ENCODE measurements at regions not wholly inside any gene's neighbourhood (a gene's known extent, or its start where the extent isn't known, plus 50 kb on each side); places are given as distances from the start of the nearest gene placed in this dataset.

DNA sequence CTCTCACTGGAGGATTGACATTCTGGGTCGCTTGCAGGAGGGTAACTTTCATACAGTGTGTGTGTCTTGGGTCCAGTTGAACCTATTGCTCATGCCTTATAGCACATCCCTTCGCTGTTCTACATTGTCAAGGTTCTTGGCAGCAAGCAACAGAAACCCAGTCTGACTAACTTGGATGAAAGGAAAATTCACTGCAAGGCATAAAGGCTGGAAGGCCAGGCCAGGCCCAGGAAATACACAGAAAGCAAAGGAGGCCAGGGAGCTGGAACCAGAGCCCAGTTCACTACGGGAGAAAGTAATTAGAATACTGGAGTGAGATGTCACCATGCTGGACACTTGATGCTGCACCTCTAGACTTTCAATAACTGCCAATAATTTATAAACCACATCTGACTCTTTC, 353.8 kb upstream of the GATB start:
- DNase-seq (ENCODE audit: low read depth, low spot score) = no peak

DNA sequence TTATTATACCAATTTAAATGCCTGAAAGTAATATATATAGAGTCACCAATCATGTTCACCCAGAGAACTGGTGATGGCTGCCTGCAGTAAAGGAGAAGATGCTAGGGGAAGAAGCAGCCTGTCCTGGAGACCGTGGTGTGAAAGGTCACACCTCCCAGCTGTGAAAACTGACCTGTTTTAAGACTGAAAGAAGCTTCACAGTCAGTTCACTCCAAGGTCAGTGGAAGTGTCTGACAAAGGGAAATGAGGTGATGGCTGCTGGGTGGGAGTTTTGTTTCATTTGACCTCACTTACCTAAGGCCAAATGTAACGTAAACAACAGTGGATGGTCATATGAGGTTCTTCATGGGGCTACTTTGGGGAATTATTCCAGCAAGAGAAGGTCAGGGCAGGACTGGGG, 352.1 kb upstream of the GATB start:
- no peak for DNase-seq (ENCODE audit: low read depth, low spot score)

DNA sequence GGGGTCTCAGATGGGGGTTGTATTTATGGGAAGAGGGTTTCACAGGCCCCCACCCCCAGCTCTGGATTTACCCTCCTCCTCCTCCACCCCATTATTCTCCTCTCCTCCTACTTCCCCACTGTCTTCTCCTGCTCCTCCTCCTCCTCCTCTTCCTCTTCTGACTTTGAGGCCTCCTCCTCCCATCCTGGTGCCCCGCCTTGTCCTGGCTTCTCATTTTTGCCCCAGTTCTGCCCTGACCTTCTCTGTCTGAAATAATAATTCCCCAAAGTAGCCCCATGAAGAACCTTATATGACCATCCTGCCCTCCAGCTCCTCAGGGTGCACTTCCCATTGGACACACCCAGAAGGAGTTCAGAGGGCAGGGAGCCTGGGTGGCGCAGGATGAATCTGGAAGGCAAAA, 351.4 kb upstream of the GATB start:
- DNase-seq (ENCODE audit: low read depth, low spot score) = no peak

DNA sequence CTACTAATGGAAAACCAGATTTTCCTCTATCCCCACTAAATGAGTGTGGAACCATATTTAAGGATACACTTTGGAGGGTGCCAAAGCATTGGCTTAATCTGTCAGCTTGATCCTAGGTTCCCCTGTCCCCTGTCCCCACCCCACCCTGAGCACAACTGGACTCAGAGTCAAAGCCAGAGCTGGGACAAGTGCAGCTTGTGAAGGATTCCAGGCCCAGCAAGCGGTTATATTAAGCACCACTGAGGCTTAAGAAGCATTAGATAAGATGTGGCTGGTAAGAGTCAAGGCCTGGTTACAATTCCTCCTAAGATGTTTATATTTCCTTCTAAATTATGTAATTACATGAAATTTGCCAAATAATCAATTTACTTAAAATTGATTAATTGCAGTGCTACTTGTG, 350.0 kb upstream of the GATB start:
- DNase-seq (ENCODE audit: low read depth, low spot score) = no peak

DNA sequence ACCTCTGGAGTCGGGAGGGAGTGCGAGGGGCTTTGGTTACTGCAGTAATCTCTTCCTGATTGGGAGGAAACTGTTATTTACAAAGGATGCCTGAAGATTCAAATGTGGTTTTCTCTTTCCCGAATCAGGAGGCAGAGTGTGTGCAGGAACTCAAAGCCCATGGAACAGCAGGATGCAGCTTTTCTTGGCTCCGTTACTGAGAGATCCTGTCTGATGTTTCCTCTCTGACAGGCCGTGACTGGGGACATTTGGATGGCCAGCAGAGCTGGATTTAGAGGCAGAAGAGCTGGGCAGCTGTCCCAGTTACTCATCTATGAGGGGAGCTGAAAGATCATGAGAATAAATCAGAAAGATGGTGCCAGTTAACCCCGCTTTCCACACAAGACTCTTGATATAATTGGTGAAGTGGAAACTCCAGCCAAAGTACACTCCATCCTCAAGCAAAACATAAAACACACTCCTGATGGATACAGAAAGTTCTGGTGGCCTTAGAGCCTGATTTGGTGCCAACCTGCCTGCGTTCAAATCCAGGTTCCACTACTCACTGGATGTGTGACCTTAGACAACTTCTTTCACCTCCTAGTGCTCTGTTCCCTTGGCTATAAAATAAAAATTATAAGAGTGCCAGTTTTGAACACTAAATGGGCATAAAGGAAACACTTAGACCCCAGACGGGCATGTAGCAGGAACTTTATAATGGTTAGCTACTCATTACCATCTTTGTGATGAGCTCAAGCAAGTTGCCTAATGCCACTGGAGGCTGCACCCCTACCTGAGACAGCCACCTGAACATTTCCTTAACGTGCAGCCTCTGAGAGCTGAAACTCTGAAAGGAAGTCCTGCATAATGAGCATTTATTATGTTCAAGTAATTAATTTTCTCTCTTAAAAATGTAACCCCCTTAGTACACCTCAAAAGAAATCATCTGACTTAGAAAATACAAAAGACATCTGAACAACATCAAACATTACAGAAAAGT, 349.0 kb upstream of the GATB start:
- DNase-seq (ENCODE audit: low read depth, low spot score) = no peak

DNA sequence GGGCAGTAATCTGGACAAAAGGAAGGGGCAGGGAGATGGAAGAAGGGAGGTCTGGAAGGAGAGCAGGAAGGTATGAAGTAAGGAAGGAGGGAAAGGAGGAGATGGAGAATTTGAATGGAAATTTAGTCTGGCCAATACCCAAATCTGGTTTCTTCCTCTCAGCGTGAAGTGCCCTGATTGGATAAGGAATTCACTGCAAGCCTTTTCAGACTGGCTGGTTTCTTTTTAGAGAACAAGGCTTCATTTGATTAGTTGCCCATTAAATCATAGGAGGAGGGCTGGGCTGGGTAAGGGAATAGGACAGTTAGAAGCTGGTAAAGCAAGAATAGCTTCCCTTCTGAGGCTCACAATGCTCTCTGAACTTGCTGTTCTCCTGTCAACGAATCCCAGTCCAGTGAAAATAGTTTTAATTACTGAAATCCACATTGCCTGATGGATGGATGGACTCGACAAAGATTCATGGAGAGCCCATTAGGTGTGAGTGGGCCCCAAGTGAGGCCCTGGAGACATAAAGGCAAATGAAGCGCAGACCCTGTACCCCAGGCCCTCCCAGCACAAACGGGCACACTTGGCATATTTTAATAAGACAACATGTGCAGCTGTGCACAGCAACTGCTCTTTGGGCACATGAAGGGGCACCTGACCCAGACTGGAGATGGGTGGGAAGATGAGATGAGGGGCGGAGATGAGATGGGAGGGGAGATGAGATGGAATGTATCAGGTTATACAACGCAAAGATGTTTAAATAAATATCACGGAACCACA, 347.1 kb upstream of the GATB start:
- DNase-seq (ENCODE audit: low read depth, low spot score) = no peak

DNA sequence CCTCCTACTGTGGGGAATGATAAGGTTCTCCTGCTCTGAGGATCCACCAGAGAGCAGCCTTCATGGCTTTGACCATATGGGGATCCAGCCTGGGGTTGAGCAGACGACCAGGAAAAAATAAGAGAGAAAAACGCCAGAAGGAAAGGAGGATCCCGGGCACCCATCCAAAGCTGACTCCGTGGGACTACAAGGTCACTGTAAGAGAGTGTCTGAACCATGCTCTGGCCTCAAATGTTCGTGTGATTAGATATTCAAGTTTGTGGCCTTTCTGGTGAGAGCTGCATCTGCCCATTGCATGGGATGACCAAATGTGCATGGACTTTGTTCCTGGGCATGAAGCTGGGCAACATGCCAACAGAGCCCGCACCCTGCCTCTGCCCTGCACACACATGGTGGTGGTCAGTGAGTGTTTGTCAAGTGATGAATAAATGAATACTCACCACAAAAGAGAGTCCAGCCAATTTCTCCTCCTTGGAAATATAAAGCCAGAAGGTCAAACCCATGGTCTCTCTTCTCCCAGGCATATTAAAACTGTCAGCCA, 346.0 kb upstream of the GATB start:
- no peak for DNase-seq (ENCODE audit: low read depth, low spot score)

DNA sequence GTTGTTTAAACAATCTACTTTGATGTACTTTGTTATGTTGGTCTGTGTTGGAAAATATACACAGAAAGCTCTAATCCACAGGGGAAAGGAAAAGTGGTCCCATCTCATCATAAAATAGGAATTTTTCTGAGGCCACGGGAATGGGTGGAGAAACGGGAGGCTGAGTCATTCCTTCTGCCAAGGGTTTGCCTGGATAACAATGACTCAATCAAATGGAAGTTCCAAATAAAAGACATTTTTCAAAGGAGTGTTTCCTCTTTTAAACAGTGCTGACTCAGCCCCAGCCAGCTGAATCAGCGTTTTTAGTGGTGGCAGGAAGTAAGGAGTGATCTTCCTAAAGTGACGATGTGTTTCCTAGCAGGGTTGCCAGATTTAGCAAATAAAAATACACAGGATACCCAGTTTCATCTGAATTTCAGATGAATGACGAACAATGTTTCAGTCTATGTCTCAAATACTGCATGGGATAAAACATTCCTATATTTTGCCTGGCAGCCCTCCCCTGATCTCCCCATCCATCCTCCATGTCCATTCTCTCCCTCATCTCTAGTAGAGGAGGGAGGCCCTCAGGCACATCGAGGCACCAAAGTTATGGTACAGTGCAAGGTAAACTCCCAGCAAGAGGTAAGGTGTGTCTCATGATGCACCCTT, 345.4 kb upstream of the GATB start:
- no peak for DNase-seq (ENCODE audit: low read depth, low spot score)

DNA sequence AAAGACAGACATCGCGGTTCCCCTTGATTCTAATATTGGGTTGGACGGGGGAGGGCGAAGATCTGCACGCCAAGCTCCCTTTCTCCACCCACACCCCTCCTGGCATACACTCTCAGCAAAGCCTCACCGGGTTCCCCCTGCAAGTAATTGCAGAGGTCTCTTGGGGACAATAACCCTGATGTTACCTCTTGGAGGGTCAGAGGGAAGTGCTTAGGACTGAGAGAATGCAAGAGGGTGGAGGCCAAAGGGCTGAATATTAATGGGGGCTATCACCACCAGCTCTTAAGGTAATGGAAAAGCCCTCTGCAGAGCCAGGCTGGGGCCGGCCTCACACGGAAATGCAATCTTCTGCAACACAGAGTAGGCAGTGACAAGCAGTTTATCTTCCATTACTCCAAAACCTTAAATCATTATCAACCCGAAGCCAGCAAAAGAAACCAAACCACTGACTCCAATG, 344.1 kb upstream of the GATB start:
- no peak for DNase-seq (ENCODE audit: low read depth, low spot score)

DNA sequence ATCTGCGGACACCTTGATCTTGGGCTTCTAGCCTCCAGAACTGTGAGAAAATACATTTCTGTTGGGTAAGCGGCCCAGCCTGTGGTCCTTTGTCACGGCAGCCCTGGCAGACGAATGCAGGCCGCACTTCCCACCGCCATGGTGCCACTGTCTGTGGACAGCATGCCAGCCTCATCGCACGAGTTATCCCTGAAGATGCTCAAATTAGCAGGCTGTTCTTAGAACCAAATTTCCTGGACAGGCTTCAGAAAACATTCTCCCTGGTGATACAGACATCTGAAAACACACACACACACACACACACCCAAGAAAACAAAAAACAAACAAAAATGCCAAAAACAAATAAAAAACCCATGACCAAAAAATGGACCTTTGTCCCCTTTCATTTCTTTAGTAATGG, 343.5 kb upstream of the GATB start:
- no peak for DNase-seq (ENCODE audit: low read depth, low spot score)

DNA sequence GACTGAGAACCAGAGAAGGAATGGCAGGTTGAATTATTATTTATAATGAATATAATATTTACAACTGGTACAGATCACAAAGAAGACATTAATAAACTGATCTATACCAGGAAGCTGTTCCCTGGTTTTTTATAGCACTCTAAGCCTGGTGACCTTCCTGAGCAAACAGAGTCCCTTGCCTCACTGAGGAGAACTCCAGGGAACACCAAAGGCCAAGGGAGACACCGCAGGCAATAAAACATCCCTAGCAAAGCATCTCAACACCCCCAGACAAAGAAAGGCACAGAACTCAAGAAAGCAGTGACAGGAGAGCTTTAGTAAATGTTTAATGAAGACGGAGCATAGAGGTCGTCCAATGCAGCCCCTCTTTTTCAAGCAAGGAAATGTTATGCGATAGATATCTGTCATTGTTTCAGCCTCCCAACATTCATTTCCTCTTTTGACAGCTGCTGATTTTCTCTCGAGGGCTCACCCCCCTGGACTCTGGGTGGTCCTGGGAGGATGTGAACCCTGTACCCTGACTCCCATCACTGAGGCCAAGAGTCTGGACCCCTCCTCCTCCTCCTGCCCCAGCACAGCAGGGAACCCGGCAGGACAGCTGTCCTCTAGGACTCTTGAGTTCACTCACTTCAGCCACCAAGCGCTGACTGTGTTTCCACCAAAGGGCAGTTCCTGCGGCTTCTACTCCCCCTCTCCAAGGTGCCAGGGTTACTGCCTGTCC, 342.5 kb upstream of the GATB start:
- DNase-seq (ENCODE audit: low read depth, low spot score) = no peak

DNA sequence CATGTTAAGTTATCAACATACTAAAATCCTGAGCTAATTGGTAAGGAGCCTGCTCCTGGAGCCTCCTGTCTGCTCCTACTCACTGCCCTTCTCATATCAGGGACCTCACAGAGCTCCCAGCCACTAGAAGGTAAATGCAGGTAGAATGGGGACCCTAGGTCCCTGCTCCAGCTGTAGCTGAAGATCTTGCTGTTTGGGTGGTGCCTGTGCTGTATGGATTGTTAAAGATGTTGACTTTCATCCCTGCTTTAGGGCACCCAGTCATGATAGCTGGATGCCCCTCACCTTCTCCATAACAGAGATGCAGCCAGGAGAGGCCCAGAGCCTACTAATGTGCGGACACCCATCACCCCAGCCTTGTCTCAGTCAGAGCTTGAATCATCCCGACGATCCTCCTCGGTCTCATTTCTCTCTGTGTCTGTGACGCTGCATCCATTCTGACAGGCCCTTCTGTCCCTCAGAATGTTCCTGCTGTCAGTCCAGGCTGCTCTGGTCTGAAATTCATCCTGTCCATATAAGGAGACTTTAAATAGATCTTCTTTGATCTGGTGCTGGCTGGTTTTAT, 341.7 kb upstream of the GATB start:
- no peak for DNase-seq (ENCODE audit: low read depth, low spot score)

DNA sequence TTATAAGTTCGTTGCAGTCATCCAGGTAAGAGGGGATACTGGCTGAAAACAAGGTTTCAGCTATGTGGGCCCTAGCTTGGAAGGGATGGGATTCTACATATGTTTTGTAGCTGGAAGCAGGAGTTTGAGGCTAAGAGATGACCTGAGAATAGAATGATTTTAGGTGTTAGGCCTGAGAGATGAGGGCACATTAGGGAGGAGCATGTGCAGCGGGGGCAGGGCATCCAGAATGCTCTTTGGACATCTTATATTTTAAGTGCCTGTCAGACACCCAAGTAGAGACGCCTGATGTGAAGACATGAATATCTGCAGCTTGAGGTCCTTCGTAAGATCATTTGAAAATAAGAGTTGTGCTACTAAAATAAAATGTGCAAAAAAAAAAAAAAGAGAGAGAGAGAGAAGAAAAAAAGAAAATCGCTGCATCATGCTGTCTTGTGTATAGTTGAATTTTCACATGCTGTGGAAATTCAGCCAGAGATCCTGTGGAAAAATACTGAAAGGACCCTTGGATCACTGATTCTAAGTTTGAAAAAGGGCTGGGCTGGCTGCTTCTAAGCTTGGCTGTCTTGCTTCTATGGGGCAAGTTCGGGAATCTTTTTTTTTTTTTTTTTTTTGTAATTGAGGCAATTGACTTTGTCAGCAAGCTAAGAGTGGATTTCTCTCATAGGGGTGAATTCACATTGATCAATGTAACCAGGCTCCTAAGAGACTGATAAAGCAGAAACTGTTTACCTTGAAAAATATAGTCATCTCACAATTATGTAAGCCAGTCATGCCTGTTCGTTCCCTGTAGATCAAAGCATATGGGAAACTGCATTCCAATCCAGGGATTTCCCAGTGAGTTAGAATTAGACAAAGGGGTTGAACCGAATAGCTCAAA, 341.0 kb upstream of the GATB start:
- no peak for DNase-seq (ENCODE audit: low read depth, low spot score)

DNA sequence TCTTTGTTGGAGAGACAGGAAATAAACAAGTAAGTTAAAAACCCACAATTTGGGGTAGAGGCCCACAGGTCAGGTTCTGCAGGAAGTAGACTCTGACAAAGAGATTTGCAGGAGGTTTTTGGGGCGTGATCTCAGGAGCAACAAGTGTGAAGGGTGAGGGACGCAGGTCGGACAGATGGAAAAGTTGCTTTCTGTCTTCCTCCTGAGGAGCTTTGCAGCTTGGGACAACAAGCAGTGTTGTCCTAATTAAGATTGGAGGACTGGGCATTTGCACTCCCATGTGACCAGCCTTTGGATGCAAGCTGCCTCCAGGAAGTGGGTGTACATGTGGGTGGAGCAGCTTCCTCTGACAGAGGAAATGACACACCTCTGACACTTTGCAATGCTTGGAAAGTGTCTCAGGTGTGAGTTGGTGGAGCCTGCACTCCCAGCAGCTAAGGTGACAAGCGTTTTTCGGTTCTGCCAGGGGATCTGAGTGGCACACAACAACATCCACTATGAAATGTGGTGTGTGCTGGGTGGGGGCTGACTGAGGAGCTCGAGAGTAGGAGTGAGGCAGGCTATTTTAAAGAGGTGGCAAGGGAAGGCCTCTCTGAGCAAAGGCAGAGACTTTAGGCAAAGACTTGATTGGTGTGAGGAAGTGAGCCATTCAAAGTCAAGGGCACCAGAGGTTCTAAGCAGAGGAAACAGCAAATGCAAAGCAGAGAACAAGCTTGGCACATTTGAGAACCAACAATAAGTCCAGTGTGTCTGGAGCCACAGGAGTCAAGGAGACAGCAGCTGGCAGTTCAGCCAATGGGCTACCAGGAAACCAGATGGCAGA, 339.8 kb upstream of the GATB start:
- peak; percentile 47 for DNase-seq (ENCODE audit: low read depth, low spot score)

DNA sequence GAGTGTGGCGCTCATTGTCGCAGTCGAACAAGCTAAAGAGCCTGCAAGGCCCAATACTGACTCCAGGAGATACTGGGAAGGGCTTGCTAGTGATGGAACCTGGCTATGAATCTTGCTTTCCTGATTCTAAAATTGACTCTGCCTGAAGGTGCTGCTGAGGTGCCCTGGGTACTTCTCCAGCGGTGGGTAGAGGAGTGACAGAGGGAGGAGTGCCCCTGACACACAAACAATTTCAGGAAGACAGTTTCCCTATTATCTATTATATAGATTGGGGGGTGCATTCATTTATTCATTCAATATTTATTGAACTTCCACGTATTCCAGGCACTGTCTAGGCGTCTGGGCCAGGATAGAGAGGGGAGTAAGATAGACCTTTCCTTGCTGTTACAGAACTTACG, 339.2 kb upstream of the GATB start:
- DNase-seq (ENCODE audit: low read depth, low spot score) = no peak

DNA sequence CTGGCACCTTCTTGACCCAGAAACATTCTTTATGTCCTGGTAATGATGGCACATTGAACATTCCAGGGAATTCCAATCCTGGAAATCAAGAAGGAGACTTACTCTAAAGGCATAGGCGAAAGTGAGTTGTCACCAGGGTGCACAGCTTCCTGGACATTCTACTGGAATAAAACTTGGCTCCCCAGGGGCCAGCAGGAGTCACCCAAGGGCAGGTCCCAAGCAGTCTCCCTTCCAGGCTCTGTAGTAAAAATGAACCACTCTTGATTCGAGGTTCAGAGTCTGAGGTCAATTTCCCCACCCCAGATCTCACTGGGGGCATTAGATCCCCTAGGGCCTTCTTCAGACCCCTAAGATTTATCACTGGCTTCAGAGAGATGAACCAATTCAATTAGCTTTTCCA, 338.7 kb upstream of the GATB start:
- DNase-seq (ENCODE audit: low read depth, low spot score) = no peak

DNA sequence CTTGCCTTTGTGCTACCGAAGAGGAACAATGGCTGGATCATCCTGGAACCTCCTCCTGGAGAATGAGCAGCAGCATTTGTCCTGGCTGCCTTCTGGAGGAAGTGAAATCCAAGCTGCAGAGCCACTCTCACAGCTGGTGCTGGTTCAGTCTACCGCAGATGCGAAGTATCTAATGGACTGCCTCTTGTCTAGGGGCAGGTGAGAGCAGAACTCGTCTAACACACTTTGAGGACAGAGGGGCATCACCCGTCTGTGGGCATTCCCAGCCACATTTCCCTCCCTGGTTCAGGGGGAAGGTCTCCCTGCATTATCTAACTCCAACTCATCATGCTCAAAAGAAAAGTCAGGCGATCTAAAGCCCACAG, 338.2 kb upstream of the GATB start:
- no peak for DNase-seq (ENCODE audit: low read depth, low spot score)

DNA sequence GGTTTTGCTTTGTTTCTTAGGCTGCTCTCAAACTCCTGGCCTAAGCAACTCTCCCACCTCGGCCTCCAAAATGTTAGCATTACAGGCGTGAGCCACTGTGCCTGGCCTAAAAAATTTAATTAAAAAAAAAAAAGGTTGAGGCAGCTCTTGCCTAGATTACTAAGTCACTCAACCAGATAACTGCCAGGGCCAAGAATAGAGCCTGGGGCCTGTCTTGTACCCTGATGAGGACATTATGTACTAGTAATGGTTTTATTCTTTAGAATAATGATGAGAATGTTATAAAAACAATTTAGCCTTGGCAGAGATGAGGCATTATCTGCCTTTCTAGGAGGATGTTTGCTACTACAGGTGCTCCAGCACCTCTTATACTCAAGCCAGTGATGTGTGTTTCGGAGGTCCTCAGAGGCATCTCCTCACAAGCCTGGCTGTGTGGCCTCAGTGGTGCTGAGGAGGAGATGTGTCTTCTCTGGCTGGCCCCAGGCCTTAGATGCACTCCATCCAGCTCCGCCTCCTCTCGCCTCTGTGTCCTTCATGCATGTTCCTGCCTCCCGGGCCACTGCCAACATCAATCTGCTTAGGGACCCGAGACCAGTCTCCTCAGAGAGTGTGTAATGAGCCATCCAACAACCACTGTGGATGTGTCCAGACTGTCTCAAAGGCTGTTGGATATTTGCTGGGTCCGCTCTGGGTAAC, 337.7 kb upstream of the GATB start:
- no peak for DNase-seq (ENCODE audit: low read depth, low spot score)

DNA sequence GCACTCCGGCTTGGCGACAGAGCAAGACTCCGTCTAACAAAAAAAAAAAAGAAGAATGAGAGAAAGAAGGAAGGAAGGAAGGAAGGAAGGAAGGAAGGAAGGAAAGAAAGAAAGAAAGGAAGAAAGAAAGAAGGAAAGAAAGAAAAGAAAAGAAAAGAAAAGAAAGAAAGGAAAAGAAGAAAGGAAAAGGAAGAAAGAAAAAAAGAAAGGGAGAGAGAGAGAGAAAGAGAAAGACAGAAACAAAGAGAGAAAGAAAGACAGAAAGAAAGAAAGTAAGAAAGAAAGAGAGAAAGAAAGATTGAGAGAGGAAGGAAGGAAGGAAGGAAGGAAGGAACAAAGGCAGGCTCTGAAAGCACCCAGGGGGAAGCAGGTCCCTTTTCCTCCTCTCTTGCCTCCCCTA, 336.6 kb upstream of the GATB start:
- DNase-seq (ENCODE audit: low read depth, low spot score) = no peak
